ENCODE measurements at regions not wholly inside any gene's neighbourhood (a gene's known extent, or its start where the extent isn't known, plus 50 kb on each side); places are given as distances from the start of the nearest gene placed in this dataset.
A peak's percentile ranks its signal among the peaks of the same experiment; 100 is the strongest.

DNA sequence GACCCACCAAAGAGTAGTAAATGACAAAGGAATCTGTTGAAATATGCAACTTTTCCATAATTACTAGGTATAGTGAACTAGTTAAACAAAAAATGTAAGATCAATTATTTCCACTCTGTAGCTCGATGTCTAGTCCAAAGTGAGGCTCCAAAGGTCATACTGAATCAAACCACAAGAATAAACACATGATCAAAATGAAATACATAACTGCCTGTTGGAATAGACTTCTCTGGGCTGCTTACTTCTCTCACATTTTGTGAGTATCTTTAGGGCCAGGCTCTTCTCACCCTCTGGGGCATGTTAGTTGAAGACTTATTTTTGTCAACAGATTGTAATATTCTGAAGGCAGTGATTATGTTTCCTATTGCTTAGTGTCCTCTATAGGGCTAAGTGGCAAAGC lies 103.7 kb upstream of the TMEM170B start:
- DNase-seq (ENCODE audit: low read depth), result no peak
- no peak overlapping the region for H3K4me3 ChIP-seq (ENCODE audit: low read length)
- TF ChIP-seq, protein P1, sequence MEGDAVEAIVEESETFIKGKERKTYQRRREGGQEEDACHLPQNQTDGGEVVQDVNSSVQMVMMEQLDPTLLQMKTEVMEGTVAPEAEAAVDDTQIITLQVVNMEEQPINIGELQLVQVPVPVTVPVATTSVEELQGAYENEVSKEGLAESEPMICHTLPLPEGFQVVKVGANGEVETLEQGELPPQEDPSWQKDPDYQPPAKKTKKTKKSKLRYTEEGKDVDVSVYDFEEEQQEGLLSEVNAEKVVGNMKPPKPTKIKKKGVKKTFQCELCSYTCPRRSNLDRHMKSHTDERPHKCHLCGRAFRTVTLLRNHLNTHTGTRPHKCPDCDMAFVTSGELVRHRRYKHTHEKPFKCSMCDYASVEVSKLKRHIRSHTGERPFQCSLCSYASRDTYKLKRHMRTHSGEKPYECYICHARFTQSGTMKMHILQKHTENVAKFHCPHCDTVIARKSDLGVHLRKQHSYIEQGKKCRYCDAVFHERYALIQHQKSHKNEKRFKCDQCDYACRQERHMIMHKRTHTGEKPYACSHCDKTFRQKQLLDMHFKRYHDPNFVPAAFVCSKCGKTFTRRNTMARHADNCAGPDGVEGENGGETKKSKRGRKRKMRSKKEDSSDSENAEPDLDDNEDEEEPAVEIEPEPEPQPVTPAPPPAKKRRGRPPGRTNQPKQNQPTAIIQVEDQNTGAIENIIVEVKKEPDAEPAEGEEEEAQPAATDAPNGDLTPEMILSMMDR (conservative IDR thresholded peaks at IDR 0.05; ENCODE audit: low read length), result no peak

DNA sequence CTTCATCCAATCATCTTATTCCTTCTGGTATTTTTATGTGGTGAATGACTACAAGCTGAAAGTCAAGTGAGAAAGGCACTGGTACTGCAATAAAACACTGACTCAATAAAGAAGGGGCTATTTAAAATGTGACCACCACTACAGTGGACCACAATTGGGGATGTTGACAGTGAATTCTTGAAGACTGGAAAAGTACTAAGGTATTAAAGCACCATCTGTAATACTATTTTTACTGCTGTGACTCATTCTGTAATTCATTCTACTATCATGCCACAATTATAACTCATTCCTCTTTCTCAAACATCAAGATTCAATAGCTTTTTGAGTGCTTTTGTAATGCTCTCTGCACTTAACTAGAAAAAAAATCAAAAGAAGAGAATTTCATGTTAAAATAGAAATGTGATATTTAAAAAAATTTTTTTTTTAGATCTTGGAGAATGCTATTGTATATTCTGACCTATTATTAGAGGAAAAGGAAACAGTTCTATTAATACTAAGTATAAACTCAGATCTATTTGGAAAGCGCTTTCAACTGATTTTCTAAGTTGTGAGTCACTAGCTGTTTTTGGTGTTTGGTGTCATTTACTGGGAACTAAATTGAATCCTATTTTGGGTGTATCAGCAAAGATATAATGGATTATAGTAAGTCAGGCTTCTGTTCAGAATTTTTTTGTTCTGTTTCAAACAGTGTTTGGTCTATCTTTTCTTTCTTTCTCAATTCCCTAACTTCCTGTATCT lies 104.7 kb upstream of the TMEM170B start:
- DNase-seq (ENCODE audit: low read depth), result peak; percentile 90
- TF ChIP-seq, protein P1 (conservative IDR thresholded peaks at IDR 0.05; ENCODE audit: low read length), result no peak
- H3K4me3 ChIP-seq (ENCODE audit: low read length), result no peak overlapping the region

DNA sequence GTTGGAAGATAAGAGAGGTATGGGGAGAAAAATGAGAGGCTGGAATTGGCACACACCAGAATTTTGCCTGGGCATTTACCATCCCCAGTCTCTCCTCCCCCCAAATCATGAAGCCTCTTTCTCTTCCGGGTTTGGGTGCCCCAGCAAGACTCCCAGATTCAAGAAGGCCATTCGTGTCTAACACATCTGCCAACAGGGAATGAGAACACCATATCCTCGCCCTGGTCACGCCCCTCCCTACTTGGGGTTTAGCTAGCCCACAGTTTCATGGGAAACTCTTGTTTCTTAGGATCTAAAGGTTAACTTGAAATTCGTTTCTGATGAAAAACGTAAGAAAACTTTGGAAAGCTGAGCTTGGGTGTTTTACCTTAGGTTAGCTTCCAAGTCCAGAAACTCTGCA lies 105.5 kb upstream of the TMEM170B start:
- TF ChIP-seq, protein P1 (conservative IDR thresholded peaks at IDR 0.05; ENCODE audit: low read length), result no peak
- no peak overlapping the region for H3K4me3 ChIP-seq (ENCODE audit: low read length)
- no peak for DNase-seq (ENCODE audit: low read depth)

DNA sequence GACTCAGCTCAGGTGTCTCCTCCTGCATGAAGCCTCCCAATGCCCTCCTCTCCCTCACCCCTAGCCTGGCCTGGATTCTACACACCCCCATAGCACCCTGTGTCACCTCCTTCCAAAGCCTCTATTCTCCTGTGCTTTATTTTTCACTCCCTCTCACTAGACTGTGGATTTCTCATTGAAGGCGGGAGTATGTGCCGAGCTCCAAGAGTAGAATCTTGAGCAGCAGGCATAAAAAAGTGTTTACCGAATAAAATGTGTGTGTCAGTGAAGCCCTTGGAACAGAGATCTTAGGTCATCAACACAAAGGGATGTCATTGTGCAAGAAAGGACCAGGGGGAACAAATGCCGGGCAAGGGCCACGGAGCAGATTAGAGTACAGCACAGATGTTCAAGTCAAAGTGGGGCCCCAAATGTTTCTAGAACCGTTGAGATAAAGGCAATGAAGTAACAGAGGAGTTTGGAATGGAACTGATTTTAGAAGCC lies 106.1 kb upstream of the TMEM170B start:
- no peak overlapping the region for H3K4me3 ChIP-seq (ENCODE audit: low read length)
- TF ChIP-seq, protein P1 (conservative IDR thresholded peaks at IDR 0.05; ENCODE audit: low read length), result no peak
- no peak for DNase-seq (ENCODE audit: low read depth)

DNA sequence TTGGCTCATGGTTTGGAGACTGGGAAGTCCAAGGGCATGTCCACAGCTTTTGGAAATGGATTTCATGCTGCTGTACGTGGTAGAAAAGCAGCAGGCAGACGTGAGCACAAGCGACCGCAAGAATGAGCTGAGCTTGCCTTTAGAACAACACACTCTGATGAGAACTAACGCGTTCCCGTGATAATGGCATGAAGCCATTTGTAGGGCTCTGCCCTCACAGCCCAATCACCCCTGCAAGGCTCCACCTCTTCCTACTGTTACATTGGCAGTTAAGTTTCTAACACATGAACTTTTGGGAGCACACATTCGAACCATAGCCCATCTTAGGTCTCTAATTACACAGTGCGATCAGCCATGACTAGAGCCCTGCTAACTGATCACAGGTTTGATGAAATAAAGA lies 107.5 kb upstream of the TMEM170B start:
- peak; percentile 80 for DNase-seq (ENCODE audit: low read depth)
- TF ChIP-seq, protein P1 (conservative IDR thresholded peaks at IDR 0.05; ENCODE audit: low read length), result no peak
- H3K4me3 ChIP-seq (ENCODE audit: low read length), result no peak overlapping the region

DNA sequence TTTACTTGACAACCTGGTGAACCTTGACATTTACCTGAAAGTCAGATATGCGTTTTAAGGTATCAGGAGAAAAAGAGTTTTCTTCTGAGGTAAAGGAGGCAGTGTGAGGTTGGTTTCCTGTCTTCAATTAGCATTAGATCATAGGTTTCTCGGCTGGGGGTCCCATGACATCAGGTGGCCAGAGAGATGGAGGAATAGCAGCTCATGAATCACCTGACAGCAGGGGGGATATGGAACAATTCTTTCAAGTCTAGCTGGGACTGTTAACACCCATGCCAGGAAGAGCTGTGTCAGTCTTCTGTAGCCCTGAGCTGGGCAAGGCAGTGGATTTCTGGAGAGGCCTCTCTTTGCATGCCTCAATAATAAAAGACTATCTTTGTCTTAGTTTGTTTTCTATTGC lies 108.0 kb upstream of the TMEM170B start:
- H3K4me3 ChIP-seq (ENCODE audit: low read length), result no peak overlapping the region
- DNase-seq (ENCODE audit: low read depth), result no peak
- TF ChIP-seq, protein P1 (conservative IDR thresholded peaks at IDR 0.05; ENCODE audit: low read length), result no peak

DNA sequence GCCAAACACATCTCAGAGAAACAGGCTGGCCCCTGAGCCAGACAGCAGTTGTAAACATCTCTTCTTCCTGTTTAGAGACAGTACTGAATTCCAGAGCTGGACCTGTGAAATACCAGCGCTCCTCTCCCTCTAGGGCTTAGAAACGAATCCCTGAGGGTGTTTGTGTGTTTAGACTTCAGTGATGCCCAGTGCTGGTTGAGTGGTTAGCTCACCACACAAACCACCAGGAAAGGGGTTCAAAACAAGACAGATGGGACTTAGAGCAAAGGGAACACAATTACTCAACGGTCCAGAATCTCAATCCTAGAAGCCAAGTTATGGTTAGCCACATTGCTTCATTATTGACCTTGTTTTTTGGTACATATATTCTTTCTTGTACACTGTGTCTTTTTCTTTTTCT lies 108.7 kb upstream of the TMEM170B start:
- H3K4me3 ChIP-seq (ENCODE audit: low read length), result no peak overlapping the region
- peak; percentile 97 for DNase-seq (ENCODE audit: low read depth)
- TF ChIP-seq, protein P1 (conservative IDR thresholded peaks at IDR 0.05; ENCODE audit: low read length), result 0 out of 2 replicates have a peak, but pooled peaks have one; percentile 4
